ENCODE measurements at regions not wholly inside any gene's neighbourhood (a gene's known extent, or its start where the extent isn't known, plus 50 kb on each side); places are given as distances from the start of the nearest gene placed in this dataset.

DNA sequence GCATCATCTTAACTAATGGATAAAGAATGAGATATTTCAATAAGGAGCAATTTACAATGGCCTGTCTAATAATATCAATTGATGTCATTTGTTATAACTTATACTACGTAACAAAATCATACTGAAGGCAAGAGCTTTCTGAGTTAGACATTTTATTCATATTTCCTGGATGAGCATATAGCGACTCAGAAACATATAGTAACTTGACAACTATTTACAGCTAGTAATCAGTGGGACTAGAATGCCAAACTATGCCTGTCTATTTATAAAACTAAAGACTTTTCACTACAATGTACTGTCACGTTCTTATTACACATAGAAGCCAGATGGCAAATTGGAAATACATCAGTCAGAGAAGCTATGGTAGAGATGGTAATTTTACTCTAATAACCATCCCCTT, 766.2 kb upstream of the TMEFF2 start:
- 33% methylated on average over 3 of the region's 3 CpGs for WGBS (ENCODE audit: insufficient coverage, insufficient replicate concordance, low lambda C conversion rate, missing lambda C conversion rate)
- H3K4me2 ChIP-seq (ENCODE audit: control insufficient read depth, insufficient read depth), result no peak overlapping the region
- ChIA-PET CTCF (no interaction called here), SMC1A (ENCODE audit: uncharacterized antibody, unreplicated experiment) (no interaction called here), RAD21 (ENCODE audit: unreplicated experiment) (no interaction called here), POLR2A (no interaction called here)
- no peaks in the 10 kb centered on the region for H3K27me3 ChIP-seq (replicated peaks in 1 of 2; ENCODE audit: control insufficient read depth in 2 of 2, insufficient read depth in 2 of 2, low read length in 1 of 2)
- no peak overlapping the region for H3K9ac ChIP-seq (ENCODE audit: control insufficient read depth, insufficient read depth, low read length)
- H3K9me3 ChIP-seq (replicated peaks; ENCODE audit: control insufficient read depth, insufficient read depth, low read length), result no peaks in the 10 kb centered on the region
- no peak overlapping the region for H3K4me3 ChIP-seq
- FAIRE-seq (no peak), DNase-seq (ENCODE audit: low read depth, low spot score) (no peak), ATAC-seq (no peak)
- no peak overlapping the region for H3K27ac ChIP-seq (ENCODE audit: control insufficient read depth, insufficient read depth)
- no TSS peak for BruUV-seq (replicated peaks)
- no peaks in the 10 kb centered on the region for H3K79me2 ChIP-seq (ENCODE audit: control insufficient read depth, insufficient read depth, low read length)
- no peaks in the 10 kb centered on the region for H4K20me1 ChIP-seq (ENCODE audit: control insufficient read depth, insufficient read depth)
- no peaks in the 10 kb centered on the region for H3K4me1 ChIP-seq (ENCODE audit: control insufficient read depth, insufficient read depth, low read length)
- in situ Hi-C loops (cut with MboI) (no loop called here), intact Hi-C loops (cut with micrococcal nuclease; ENCODE audit: unreplicated experiment) (no loop called here)
- H3K36me3 ChIP-seq (ENCODE audit: control insufficient read depth in 2 of 2, insufficient read depth in 2 of 2, low read length in 1 of 2), result no peaks in the 10 kb centered on the region
- no peak overlapping the region for H2AFZ ChIP-seq (ENCODE audit: control insufficient read depth, low read depth, low read length)
- no peak for TF ChIP-seq KLF5 (IDR thresholded peaks at IDR 0.05; ENCODE audit: partially characterized antibody)
- no peak for TF ChIP-seq IKZF2 (IDR thresholded peaks at IDR 0.05)
- no peak for TF ChIP-seq BCL11A (IDR thresholded peaks at IDR 0.05; ENCODE audit: low read depth, low read length)
- TF ChIP-seq, protein P1, sequence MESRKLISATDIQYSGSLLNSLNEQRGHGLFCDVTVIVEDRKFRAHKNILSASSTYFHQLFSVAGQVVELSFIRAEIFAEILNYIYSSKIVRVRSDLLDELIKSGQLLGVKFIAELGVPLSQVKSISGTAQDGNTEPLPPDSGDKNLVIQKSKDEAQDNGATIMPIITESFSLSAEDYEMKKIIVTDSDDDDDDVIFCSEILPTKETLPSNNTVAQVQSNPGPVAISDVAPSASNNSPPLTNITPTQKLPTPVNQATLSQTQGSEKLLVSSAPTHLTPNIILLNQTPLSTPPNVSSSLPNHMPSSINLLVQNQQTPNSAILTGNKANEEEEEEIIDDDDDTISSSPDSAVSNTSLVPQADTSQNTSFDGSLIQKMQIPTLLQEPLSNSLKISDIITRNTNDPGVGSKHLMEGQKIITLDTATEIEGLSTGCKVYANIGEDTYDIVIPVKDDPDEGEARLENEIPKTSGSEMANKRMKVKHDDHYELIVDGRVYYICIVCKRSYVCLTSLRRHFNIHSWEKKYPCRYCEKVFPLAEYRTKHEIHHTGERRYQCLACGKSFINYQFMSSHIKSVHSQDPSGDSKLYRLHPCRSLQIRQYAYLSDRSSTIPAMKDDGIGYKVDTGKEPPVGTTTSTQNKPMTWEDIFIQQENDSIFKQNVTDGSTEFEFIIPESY (IDR thresholded peaks at IDR 0.05), result no peak
- TF ChIP-seq SMARCA5 (IDR thresholded peaks at IDR 0.05), result no peak
- TF ChIP-seq TAF1 (IDR thresholded peaks at IDR 0.05; ENCODE audit: borderline replicate concordance, low read depth, low read length), result no peak
- TF ChIP-seq EGR1 (IDR thresholded peaks at IDR 0.05; ENCODE audit: borderline replicate concordance in 1 of 2, low read depth in 2 of 2, low read length in 2 of 2), result no peak
- TF ChIP-seq MYB (IDR thresholded peaks at IDR 0.05; ENCODE audit: borderline replicate concordance, low read depth, low read length), result no peak
- TF ChIP-seq, protein P2, sequence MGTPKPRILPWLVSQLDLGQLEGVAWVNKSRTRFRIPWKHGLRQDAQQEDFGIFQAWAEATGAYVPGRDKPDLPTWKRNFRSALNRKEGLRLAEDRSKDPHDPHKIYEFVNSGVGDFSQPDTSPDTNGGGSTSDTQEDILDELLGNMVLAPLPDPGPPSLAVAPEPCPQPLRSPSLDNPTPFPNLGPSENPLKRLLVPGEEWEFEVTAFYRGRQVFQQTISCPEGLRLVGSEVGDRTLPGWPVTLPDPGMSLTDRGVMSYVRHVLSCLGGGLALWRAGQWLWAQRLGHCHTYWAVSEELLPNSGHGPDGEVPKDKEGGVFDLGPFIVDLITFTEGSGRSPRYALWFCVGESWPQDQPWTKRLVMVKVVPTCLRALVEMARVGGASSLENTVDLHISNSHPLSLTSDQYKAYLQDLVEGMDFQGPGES (IDR thresholded peaks at IDR 0.05), result no peak
- TF ChIP-seq, protein P3, sequence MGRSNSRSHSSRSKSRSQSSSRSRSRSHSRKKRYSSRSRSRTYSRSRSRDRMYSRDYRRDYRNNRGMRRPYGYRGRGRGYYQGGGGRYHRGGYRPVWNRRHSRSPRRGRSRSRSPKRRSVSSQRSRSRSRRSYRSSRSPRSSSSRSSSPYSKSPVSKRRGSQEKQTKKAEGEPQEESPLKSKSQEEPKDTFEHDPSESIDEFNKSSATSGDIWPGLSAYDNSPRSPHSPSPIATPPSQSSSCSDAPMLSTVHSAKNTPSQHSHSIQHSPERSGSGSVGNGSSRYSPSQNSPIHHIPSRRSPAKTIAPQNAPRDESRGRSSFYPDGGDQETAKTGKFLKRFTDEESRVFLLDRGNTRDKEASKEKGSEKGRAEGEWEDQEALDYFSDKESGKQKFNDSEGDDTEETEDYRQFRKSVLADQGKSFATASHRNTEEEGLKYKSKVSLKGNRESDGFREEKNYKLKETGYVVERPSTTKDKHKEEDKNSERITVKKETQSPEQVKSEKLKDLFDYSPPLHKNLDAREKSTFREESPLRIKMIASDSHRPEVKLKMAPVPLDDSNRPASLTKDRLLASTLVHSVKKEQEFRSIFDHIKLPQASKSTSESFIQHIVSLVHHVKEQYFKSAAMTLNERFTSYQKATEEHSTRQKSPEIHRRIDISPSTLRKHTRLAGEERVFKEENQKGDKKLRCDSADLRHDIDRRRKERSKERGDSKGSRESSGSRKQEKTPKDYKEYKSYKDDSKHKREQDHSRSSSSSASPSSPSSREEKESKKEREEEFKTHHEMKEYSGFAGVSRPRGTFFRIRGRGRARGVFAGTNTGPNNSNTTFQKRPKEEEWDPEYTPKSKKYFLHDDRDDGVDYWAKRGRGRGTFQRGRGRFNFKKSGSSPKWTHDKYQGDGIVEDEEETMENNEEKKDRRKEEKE (IDR thresholded peaks at IDR 0.05), result no peak
- TF ChIP-seq STAT1 (conservative IDR thresholded peaks at IDR 0.05), result no peak
- TF ChIP-seq TARDBP (IDR thresholded peaks at IDR 0.05; ENCODE audit: borderline replicate concordance), result no peak
- no peak for TF ChIP-seq HDAC6 (IDR thresholded peaks at IDR 0.05; ENCODE audit: unreplicated experiment)
- TF ChIP-seq, protein P4, sequence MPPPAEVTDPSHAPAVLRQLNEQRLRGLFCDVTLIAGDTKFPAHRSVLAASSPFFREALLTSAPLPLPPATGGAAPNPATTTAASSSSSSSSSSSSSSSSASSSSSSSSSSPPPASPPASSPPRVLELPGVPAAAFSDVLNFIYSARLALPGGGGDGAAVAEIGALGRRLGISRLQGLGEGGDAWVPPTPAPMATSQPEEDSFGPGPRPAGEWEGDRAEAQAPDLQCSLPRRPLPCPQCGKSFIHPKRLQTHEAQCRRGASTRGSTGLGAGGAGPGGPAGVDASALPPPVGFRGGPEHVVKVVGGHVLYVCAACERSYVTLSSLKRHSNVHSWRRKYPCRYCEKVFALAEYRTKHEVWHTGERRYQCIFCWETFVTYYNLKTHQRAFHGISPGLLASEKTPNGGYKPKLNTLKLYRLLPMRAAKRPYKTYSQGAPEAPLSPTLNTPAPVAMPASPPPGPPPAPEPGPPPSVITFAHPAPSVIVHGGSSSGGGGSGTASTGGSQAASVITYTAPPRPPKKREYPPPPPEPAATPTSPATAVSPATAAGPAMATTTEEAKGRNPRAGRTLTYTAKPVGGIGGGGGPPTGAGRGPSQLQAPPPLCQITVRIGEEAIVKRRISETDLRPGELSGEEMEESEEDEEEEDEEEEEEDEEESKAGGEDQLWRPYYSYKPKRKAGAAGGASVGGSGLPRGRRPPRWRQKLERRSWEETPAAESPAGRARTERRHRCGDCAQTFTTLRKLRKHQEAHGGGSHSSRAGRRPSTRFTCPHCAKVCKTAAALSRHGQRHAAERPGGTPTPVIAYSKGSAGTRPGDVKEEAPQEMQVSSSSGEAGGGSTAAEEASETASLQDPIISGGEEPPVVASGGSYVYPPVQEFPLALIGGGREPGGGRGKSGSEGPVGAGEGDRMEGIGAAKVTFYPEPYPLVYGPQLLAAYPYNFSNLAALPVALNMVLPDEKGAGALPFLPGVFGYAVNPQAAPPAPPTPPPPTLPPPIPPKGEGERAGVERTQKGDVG (CRISPR knock-in tag; IDR thresholded peaks at IDR 0.05), result no peak
- TF ChIP-seq CREM (IDR thresholded peaks at IDR 0.05; ENCODE audit: low read depth), result no peak
- TF ChIP-seq IRF4 (IDR thresholded peaks at IDR 0.05; ENCODE audit: low read depth, low read length), result no peak
- TF ChIP-seq SP1 (IDR thresholded peaks at IDR 0.05; ENCODE audit: low read depth, low read length), result no peak
- no peak for TF ChIP-seq SRF (IDR thresholded peaks at IDR 0.05; ENCODE audit: low read depth in 2 of 2, low read length in 2 of 2)
- no peak for TF ChIP-seq TCF7 (IDR thresholded peaks at IDR 0.05; ENCODE audit: borderline replicate concordance)

Measured in GM12878 (cell line).